ENCODE measurements at regions not wholly inside any gene's neighbourhood (a gene's known extent, or its start where the extent isn't known, plus 50 kb on each side); places are given as distances from the start of the nearest gene placed in this dataset.

GRCh38 chr13:80802946-80803345 lies 462.0 kb upstream of the SPRY2 start:
- POLR2A ChIA-PET: no interaction called here
- CTCF ChIA-PET: no interaction called here
- Mint-ChIP-seq H3K27me3 (ENCODE audit: low read depth) (no peaks in the 10 kb centered on the region), H3K27ac (no peak overlapping the region), H3K4me3 (no peak overlapping the region), H3K9me3 (ENCODE audit: insufficient read depth) (no peaks in the 10 kb centered on the region), H3K36me3 (ENCODE audit: low read depth) (no peaks in the 10 kb centered on the region), H3K4me1 (ENCODE audit: low read depth) (no peaks in the 10 kb centered on the region)
- DNase-seq (no peak), ATAC-seq (no peak)

DNA sequence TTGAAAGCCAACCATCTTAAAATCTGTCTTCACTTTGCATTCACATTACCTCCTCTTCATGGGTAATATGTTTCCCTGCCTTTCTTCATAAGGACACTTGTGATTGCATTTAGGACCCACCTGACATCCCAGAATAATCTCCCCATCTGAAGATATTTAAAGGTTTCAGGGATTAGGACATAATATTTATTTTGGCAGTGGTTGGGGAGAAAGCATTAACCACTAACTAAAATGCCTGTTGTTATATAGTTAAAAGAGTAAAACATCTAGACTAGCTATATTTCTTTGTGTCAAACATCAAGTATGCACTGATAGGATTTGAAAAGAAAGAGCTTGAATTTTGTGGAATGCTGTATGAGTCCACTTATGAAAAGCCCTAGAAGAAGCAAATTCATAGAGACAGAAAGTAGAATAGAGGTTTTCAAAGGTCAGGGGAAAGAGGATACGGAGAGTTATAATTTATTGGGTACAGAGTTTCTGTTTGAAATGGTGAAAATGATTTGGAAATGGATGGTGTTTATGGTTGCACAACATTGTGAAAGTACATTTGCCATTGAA lies 457.7 kb upstream of the SPRY2 start:
- no peak for ATAC-seq
- H3K27ac Mint-ChIP-seq: no peak overlapping the region
- H3K4me1 Mint-ChIP-seq (ENCODE audit: low read depth): no peaks in the 10 kb centered on the region
- no peaks in the 10 kb centered on the region for H3K27me3 Mint-ChIP-seq (ENCODE audit: low read depth)
- no peaks in the 10 kb centered on the region for H3K9me3 Mint-ChIP-seq (ENCODE audit: insufficient read depth)
- POLR2A ChIA-PET: no interaction called here
- H3K4me3 Mint-ChIP-seq: no peak overlapping the region
- H3K36me3 Mint-ChIP-seq (ENCODE audit: low read depth): no peaks in the 10 kb centered on the region
- no peak for DNase-seq
- CTCF ChIA-PET: no interaction called here

GRCh38 chr13:80787604-80788003 lies 446.7 kb upstream of the SPRY2 start:
- ATAC-seq (no peak), DNase-seq (no peak)
- CTCF ChIA-PET: no interaction called here
- no peak overlapping the region for H3K4me3 Mint-ChIP-seq
- POLR2A ChIA-PET: no interaction called here
- no peaks in the 10 kb centered on the region for H3K27me3 Mint-ChIP-seq (ENCODE audit: low read depth)
- no peak overlapping the region for H3K27ac Mint-ChIP-seq
- no peaks in the 10 kb centered on the region for H3K9me3 Mint-ChIP-seq (ENCODE audit: insufficient read depth)
- H3K36me3 Mint-ChIP-seq (ENCODE audit: low read depth): no peaks in the 10 kb centered on the region
- no peaks in the 10 kb centered on the region for H3K4me1 Mint-ChIP-seq (ENCODE audit: low read depth)

DNA sequence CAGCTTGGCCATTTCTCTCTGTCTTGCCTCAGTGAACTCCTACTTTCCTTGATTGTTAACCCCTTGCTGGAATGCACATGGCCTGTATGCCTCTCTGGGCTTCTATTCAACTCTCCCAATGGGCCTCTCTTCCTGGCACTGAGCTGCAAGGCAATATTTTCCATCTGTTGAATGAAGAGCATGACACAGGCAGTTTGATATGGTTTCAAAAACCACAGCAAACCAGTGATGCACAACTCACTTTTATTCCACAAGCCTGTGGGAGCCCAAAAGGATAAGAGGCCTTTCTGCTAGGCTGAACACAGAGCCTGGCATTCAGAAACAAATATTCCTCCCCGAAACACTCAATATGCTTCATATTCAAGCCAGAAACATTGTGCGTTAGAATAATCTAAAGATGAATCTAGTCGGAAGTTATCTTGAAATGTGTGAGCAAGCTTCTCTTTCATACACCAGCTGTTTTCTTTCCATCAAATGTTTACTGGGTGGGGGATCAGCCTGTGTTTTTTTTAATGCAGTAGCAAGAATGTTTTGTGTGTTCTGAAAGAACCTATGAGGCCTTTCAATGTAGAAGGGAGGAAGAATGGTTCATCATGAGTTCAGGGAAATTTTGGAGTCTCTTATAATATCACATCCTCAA lies 443.1 kb upstream of the SPRY2 start:
- ChIA-PET POLR2A (no interaction called here), CTCF (no interaction called here)
- DNase-seq (no peak), ATAC-seq (no peak)
- Mint-ChIP-seq H3K36me3 (ENCODE audit: low read depth) (no peaks in the 10 kb centered on the region), H3K27me3 (ENCODE audit: low read depth) (no peaks in the 10 kb centered on the region), H3K27ac (no peak overlapping the region), H3K9me3 (ENCODE audit: insufficient read depth) (no peaks in the 10 kb centered on the region), H3K4me3 (no peak overlapping the region), H3K4me1 (ENCODE audit: low read depth) (no peaks in the 10 kb centered on the region)

- no peaks in the 10 kb centered on the region for H3K9me3 Mint-ChIP-seq (ENCODE audit: insufficient read depth)
- POLR2A ChIA-PET: no interaction called here
These were observed 441.5 kb upstream of the SPRY2 start for GRCh38 chr13:80782441-80782840.

GRCh38 chr13:80778297-80778696 lies 437.4 kb upstream of the SPRY2 start:
- Mint-ChIP-seq H3K4me3 (no peak overlapping the region), H3K27me3 (ENCODE audit: low read depth) (no peaks in the 10 kb centered on the region), H3K4me1 (ENCODE audit: low read depth) (no peaks in the 10 kb centered on the region), H3K36me3 (ENCODE audit: low read depth) (no peaks in the 10 kb centered on the region), H3K9me3 (ENCODE audit: insufficient read depth) (no peaks in the 10 kb centered on the region), H3K27ac (no peak overlapping the region)
- DNase-seq (no peak), ATAC-seq (no peak)
- ChIA-PET CTCF (no interaction called here), POLR2A (no interaction called here)

More at GRCh38 chr13:80782441-80782840, 441.5 kb upstream of the SPRY2 start:
- no peaks in the 10 kb centered on the region for H3K27me3 Mint-ChIP-seq (ENCODE audit: low read depth)
- ATAC-seq (no peak), DNase-seq (no peak)
- no peaks in the 10 kb centered on the region for H3K4me1 Mint-ChIP-seq (ENCODE audit: low read depth)
- no peak overlapping the region for H3K27ac Mint-ChIP-seq
- no peaks in the 10 kb centered on the region for H3K36me3 Mint-ChIP-seq (ENCODE audit: low read depth)
- CTCF ChIA-PET: no interaction called here
- H3K4me3 Mint-ChIP-seq: no peak overlapping the region

GRCh38 chr13:80757694-80758093 lies 416.8 kb upstream of the SPRY2 start:
- Mint-ChIP-seq H3K9me3 (ENCODE audit: insufficient read depth) (peaks cover 8% of the 10 kb centered on the region), H3K4me3 (no peak overlapping the region), H3K27ac (no peak overlapping the region), H3K4me1 (ENCODE audit: low read depth) (no peaks in the 10 kb centered on the region), H3K27me3 (ENCODE audit: low read depth) (no peaks in the 10 kb centered on the region), H3K36me3 (ENCODE audit: low read depth) (no peaks in the 10 kb centered on the region)
- CTCF ChIA-PET: no interaction called here
- ATAC-seq (no peak), DNase-seq (no peak)
- POLR2A ChIA-PET: no interaction called here

- Mint-ChIP-seq H3K36me3 (ENCODE audit: low read depth) (no peaks in the 10 kb centered on the region), H3K4me1 (ENCODE audit: low read depth) (no peaks in the 10 kb centered on the region), H3K27me3 (ENCODE audit: low read depth) (no peaks in the 10 kb centered on the region), H3K9me3 (ENCODE audit: insufficient read depth) (peaks cover 5% of the 10 kb centered on the region), H3K4me3 (no peak overlapping the region), H3K27ac (no peak overlapping the region)
- no peak for ATAC-seq
- ChIA-PET POLR2A (no interaction called here), CTCF (no interaction called here)
- DNase-seq: no peak
These were observed 415.0 kb upstream of the SPRY2 start for GRCh38 chr13:80755910-80756309.

DNA sequence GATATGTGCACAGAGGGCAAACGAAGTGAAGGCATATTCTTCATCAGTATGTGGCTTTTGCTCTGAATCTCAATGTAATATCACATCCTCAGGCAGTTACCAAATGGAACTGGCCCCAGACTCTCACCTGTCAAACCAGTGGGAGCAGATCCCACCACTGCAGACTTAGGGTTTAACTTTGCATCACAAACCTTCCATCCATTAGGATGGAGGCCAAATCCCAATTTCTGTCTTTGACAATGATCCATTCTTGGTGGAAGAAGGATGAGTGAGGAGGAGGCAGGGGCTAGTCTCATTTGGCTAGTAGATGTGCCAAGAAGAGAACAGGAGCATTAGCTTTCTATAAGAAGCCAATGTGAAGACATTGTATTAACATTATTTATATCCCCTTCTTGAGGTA lies 413.5 kb upstream of the SPRY2 start:
- Mint-ChIP-seq H3K27ac (no peak overlapping the region), H3K4me1 (ENCODE audit: low read depth) (no peaks in the 10 kb centered on the region), H3K27me3 (ENCODE audit: low read depth) (no peaks in the 10 kb centered on the region), H3K9me3 (ENCODE audit: insufficient read depth) (peaks cover 3% of the 10 kb centered on the region), H3K36me3 (ENCODE audit: low read depth) (no peaks in the 10 kb centered on the region), H3K4me3 (no peak overlapping the region)
- no peak for ATAC-seq
- CTCF ChIA-PET: no interaction called here
- no peak for DNase-seq
- POLR2A ChIA-PET: no interaction called here

DNA sequence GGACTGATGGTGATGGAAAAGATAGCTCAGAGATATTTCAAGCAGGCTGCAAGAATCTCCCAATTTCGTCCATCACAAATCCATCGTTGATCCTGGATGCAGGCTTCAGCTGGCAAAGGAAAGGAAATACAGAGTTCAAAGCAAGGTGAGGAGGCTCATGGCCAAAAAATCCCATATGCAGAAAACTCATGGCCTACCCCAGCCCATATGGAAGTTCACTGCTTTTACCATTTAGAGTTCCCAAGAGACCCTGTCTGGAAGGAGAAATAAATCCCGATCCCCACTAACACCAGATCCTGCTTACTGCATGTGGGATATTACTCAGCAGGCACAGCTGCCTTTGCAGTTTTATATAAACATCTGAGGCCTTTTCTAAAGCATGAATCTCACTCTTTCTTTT lies 412.9 kb upstream of the SPRY2 start:
- POLR2A ChIA-PET: no interaction called here
- DNase-seq (no peak), ATAC-seq (no peak)
- H3K4me1 Mint-ChIP-seq (ENCODE audit: low read depth): no peaks in the 10 kb centered on the region
- no peak overlapping the region for H3K27ac Mint-ChIP-seq
- CTCF ChIA-PET: no interaction called here
- H3K27me3 Mint-ChIP-seq (ENCODE audit: low read depth): no peaks in the 10 kb centered on the region
- no peaks in the 10 kb centered on the region for H3K36me3 Mint-ChIP-seq (ENCODE audit: low read depth)
- no peak overlapping the region for H3K4me3 Mint-ChIP-seq
- peaks cover 3% of the 10 kb centered on the region for H3K9me3 Mint-ChIP-seq (ENCODE audit: insufficient read depth)

DNA sequence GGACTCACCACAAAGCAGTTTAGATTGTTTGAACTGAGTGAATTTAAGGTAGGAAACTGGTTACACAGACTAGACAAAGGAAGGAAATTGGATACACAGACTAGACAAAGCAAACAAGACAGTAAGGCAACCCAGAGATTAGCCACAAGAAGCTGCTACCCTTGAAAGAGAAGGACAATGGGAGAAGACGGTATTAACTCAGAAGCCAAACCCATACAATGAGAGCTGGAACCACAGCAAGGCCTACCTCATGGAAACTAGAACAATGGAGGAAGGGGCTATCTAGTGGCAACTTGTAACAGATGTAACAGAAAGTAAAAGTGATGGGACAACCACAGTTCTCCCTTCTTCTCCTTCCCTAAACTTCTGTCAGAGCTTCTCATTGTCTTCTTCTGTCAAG lies 410.9 kb upstream of the SPRY2 start:
- POLR2A ChIA-PET: no interaction called here
- H3K27me3 Mint-ChIP-seq (ENCODE audit: low read depth): no peaks in the 10 kb centered on the region
- H3K4me1 Mint-ChIP-seq (ENCODE audit: low read depth): no peaks in the 10 kb centered on the region
- CTCF ChIA-PET: no interaction called here
- peaks cover 3% of the 10 kb centered on the region for H3K9me3 Mint-ChIP-seq (ENCODE audit: insufficient read depth)
- ATAC-seq (no peak), DNase-seq (no peak)
- no peak overlapping the region for H3K4me3 Mint-ChIP-seq
- H3K27ac Mint-ChIP-seq: no peak overlapping the region
- H3K36me3 Mint-ChIP-seq (ENCODE audit: low read depth): no peaks in the 10 kb centered on the region

- CTCF ChIA-PET: no interaction called here
- H3K4me3 Mint-ChIP-seq: no peak overlapping the region
- POLR2A ChIA-PET: no interaction called here
These were observed 403.4 kb upstream of the SPRY2 start for GRCh38 chr13:80744147-80744914.

GRCh38 chr13:80742033-80742432 lies 401.1 kb upstream of the SPRY2 start:
- CTCF ChIA-PET: no interaction called here
- H3K4me3 Mint-ChIP-seq: no peak overlapping the region
- POLR2A ChIA-PET: no interaction called here
- H3K27ac Mint-ChIP-seq: no peak overlapping the region
- H3K4me1 Mint-ChIP-seq (ENCODE audit: low read depth): no peaks in the 10 kb centered on the region
- H3K9me3 Mint-ChIP-seq (ENCODE audit: insufficient read depth): peaks cover 6% of the 10 kb centered on the region
- no peak for DNase-seq
- ATAC-seq: no peak
- H3K36me3 Mint-ChIP-seq (ENCODE audit: low read depth): no peaks in the 10 kb centered on the region
- no peaks in the 10 kb centered on the region for H3K27me3 Mint-ChIP-seq (ENCODE audit: low read depth)

More at GRCh38 chr13:80744147-80744914, 403.4 kb upstream of the SPRY2 start:
- no peaks in the 10 kb centered on the region for H3K27me3 Mint-ChIP-seq (ENCODE audit: low read depth)
- no peaks in the 10 kb centered on the region for H3K9me3 Mint-ChIP-seq (ENCODE audit: insufficient read depth)
- no peaks in the 10 kb centered on the region for H3K36me3 Mint-ChIP-seq (ENCODE audit: low read depth)
- DNase-seq (no peak), ATAC-seq (no peak)
- no peaks in the 10 kb centered on the region for H3K4me1 Mint-ChIP-seq (ENCODE audit: low read depth)
- H3K27ac Mint-ChIP-seq: no peak overlapping the region
